ENCODE measurements at regions not wholly inside any gene's neighbourhood (a gene's known extent, or its start where the extent isn't known, plus 50 kb on each side); places are given as distances from the start of the nearest gene placed in this dataset.
"Not testable (repeated sequence)": the region's sequence is repeated elsewhere in the genome, so short reads cannot be mapped to it uniquely, and the experiment has no call there.

GRCh38 chr2:184041777-184042176 lies 556.6 kb upstream of the ZNF804A start:
- Mint-ChIP-seq H3K36me3 (no peaks in the 10 kb centered on the region), H3K27me3 (no peaks in the 10 kb centered on the region), H3K4me1 (no peaks in the 10 kb centered on the region), H3K27ac (no peak overlapping the region), H3K9me3 (peaks cover 5 to 15% (median 6%) of the 10 kb centered on the region in 3 donors), H3K4me3 (no peak overlapping the region)
- no peak for ATAC-seq (replicated peaks in 1 of 4)
- H3K36me3 ChIP-seq (ENCODE audit: control insufficient read depth in 2 of 2, extremely low read depth in 1 of 2, insufficient read depth in 1 of 2, low read length in 1 of 2): no peaks in the 10 kb centered on the region
- no CpG with 5 or more reads among the region's 4 CpGs for WGBS (ENCODE audit: insufficient coverage)
- ChIA-PET CTCF (no interaction called here), POLR2A (no interaction called here)
- no peaks in the 10 kb centered on the region for H3K27me3 ChIP-seq (replicated peaks in 1 of 2; ENCODE audit: control insufficient read depth in 2 of 2, extremely low read depth in 1 of 2, insufficient read depth in 2 of 2, low read length in 1 of 2)
- H3K9me3 ChIP-seq: no peaks in the 10 kb centered on the region
- no peaks in the 10 kb centered on the region for H3K4me1 ChIP-seq (ENCODE audit: control insufficient read depth in 1 of 2, extremely low read depth in 1 of 2, insufficient read depth in 2 of 2, low read length in 2 of 2)
- DNase-seq: no peak
- H3K27ac ChIP-seq (ENCODE audit: low read length): no peak overlapping the region
- no peak overlapping the region for H3K4me3 ChIP-seq (ENCODE audit: control insufficient read depth in 1 of 2, extremely low read depth in 1 of 2, low read length in 1 of 2)

GRCh38 chr2:184047536-184047935 lies 550.8 kb upstream of the ZNF804A start:
- no peaks in the 10 kb centered on the region for H3K27me3 Mint-ChIP-seq
- Histone ChIP-seq H3K4me1 (ENCODE audit: control insufficient read depth in 1 of 2, extremely low read depth in 1 of 2, insufficient read depth in 2 of 2, low read length in 2 of 2) (no peaks in the 10 kb centered on the region), H3K36me3 (ENCODE audit: control insufficient read depth in 2 of 2, extremely low read depth in 1 of 2, insufficient read depth in 1 of 2, low read length in 1 of 2) (no peaks in the 10 kb centered on the region), H3K27me3 (replicated peaks in 1 of 2; ENCODE audit: control insufficient read depth in 2 of 2, extremely low read depth in 1 of 2, insufficient read depth in 2 of 2, low read length in 1 of 2) (no peaks in the 10 kb centered on the region), H3K9me3 (no peaks in the 10 kb centered on the region), H3K4me3 (ENCODE audit: control insufficient read depth in 1 of 2, extremely low read depth in 1 of 2, low read length in 1 of 2) (no peak overlapping the region), H3K27ac (ENCODE audit: low read length) (no peak overlapping the region)
- no peak overlapping the region for H3K4me3 Mint-ChIP-seq
- CTCF ChIA-PET: no interaction called here
- WGBS (ENCODE audit: insufficient coverage): 83% methylated on average over 1 of the region's 3 CpGs
- POLR2A ChIA-PET: no interaction called here
- H3K27ac Mint-ChIP-seq: no peak overlapping the region
- DNase-seq (no peak), ATAC-seq (replicated peaks in 1 of 4) (no peak)
- no peaks in the 10 kb centered on the region for H3K36me3 Mint-ChIP-seq
- H3K9me3 Mint-ChIP-seq: peaks cover 5 to 8% (median 6%) of the 10 kb centered on the region in 3 donors
- no peaks in the 10 kb centered on the region for H3K4me1 Mint-ChIP-seq

GRCh38 chr2:184049566-184049965 lies 548.8 kb upstream of the ZNF804A start:
- Mint-ChIP-seq H3K27me3 (no peaks in the 10 kb centered on the region), H3K4me3 (no peak overlapping the region), H3K4me1 (no peaks in the 10 kb centered on the region), H3K9me3 (peaks cover 4 to 8% (median 6%) of the 10 kb centered on the region in 3 donors), H3K36me3 (no peaks in the 10 kb centered on the region), H3K27ac (no peak overlapping the region)
- Histone ChIP-seq H3K4me1 (ENCODE audit: control insufficient read depth in 1 of 2, extremely low read depth in 1 of 2, insufficient read depth in 2 of 2, low read length in 2 of 2) (no peaks in the 10 kb centered on the region), H3K27me3 (replicated peaks in 1 of 2; ENCODE audit: control insufficient read depth in 2 of 2, extremely low read depth in 1 of 2, insufficient read depth in 2 of 2, low read length in 1 of 2) (no peaks in the 10 kb centered on the region), H3K9me3 (no peaks in the 10 kb centered on the region), H3K36me3 (ENCODE audit: control insufficient read depth in 2 of 2, extremely low read depth in 1 of 2, insufficient read depth in 1 of 2, low read length in 1 of 2) (no peaks in the 10 kb centered on the region), H3K4me3 (ENCODE audit: control insufficient read depth in 1 of 2, extremely low read depth in 1 of 2, low read length in 1 of 2) (no peak overlapping the region), H3K27ac (ENCODE audit: low read length) (no peak overlapping the region)
- no peak for ATAC-seq (replicated peaks in 1 of 4)
- no peak for DNase-seq
- no CpG with 5 or more reads among the region's 2 CpGs for WGBS (ENCODE audit: insufficient coverage)
- POLR2A ChIA-PET: interaction anchor here in 1 of 2 donors (0.6 kb wide), 1 partner anchor 27 kb away, joined by 3 read pairs; no protein-coding TSS in a partner anchor
- CTCF ChIA-PET: no interaction called here

- Mint-ChIP-seq H3K9me3 (peaks cover 0 to 3% (median 2%) of the 10 kb centered on the region in 3 donors), H3K4me3 (no peak overlapping the region), H3K27ac (no peak overlapping the region), H3K27me3 (no peaks in the 10 kb centered on the region), H3K36me3 (no peaks in the 10 kb centered on the region), H3K4me1 (no peaks in the 10 kb centered on the region)
- no peak overlapping the region for H3K27ac ChIP-seq (ENCODE audit: low read length)
- POLR2A ChIA-PET: no interaction called here
- no peak overlapping the region for H3K4me3 ChIP-seq (ENCODE audit: control insufficient read depth in 1 of 2, extremely low read depth in 1 of 2, low read length in 1 of 2)
- H3K9me3 ChIP-seq: no peaks in the 10 kb centered on the region
- DNase-seq: no peak
- no peaks in the 10 kb centered on the region for H3K36me3 ChIP-seq (ENCODE audit: control insufficient read depth in 2 of 2, extremely low read depth in 1 of 2, insufficient read depth in 1 of 2, low read length in 1 of 2)
- no peaks in the 10 kb centered on the region for H3K27me3 ChIP-seq (replicated peaks in 1 of 2; ENCODE audit: control insufficient read depth in 2 of 2, extremely low read depth in 1 of 2, insufficient read depth in 2 of 2, low read length in 1 of 2)
- no peak for ATAC-seq (replicated peaks in 1 of 4)
- CTCF ChIA-PET: no interaction called here
- WGBS (ENCODE audit: insufficient coverage): no CpG with 5 or more reads among the region's 3 CpGs
- H3K4me1 ChIP-seq (ENCODE audit: control insufficient read depth in 1 of 2, extremely low read depth in 1 of 2, insufficient read depth in 2 of 2, low read length in 2 of 2): no peaks in the 10 kb centered on the region
Measured at GRCh38 chr2:184053326-184053725, 545.0 kb upstream of the ZNF804A start.

- CTCF ChIA-PET; H3K4me3 ChIP-seq (ENCODE audit: control insufficient read depth in 1 of 2, extremely low read depth in 1 of 2, low read length in 1 of 2); H3K4me3 Mint-ChIP-seq; H3K36me3 ChIP-seq (ENCODE audit: control insufficient read depth in 2 of 2, extremely low read depth in 1 of 2, insufficient read depth in 1 of 2, low read length in 1 of 2); H3K36me3 Mint-ChIP-seq; H3K4me1 Mint-ChIP-seq; H3K27me3 Mint-ChIP-seq; H3K4me1 ChIP-seq (ENCODE audit: control insufficient read depth in 1 of 2, extremely low read depth in 1 of 2, insufficient read depth in 2 of 2, low read length in 2 of 2); H3K9me3 ChIP-seq; H3K27ac ChIP-seq (ENCODE audit: low read length); H3K9me3 Mint-ChIP-seq; DNase-seq; H3K27me3 ChIP-seq (replicated peaks in 1 of 2; ENCODE audit: control insufficient read depth in 2 of 2, extremely low read depth in 1 of 2, insufficient read depth in 2 of 2, low read length in 1 of 2); H3K27ac Mint-ChIP-seq; ATAC-seq (replicated peaks in 1 of 4): not testable (repeated sequence)
- no CpG with 5 or more reads among the region's 1 CpG for WGBS (ENCODE audit: insufficient coverage)
- POLR2A ChIA-PET: interaction anchor here in 1 of 2 donors (0.6 kb wide), 1 partner anchor 257 kb away, joined by 4 read pairs; no protein-coding TSS in a partner anchor
Measured at GRCh38 chr2:184054419-184054818, 543.9 kb upstream of the ZNF804A start.

GRCh38 chr2:184057910-184058309 lies 540.4 kb upstream of the ZNF804A start:
- WGBS (ENCODE audit: insufficient coverage): no CpG with 5 or more reads among the region's 4 CpGs

GRCh38 chr2:184060268-184060667 lies 538.1 kb upstream of the ZNF804A start:
- POLR2A ChIA-PET; DNase-seq; ATAC-seq (replicated peaks in 1 of 4); H3K27me3 ChIP-seq (replicated peaks in 1 of 2; ENCODE audit: control insufficient read depth in 2 of 2, extremely low read depth in 1 of 2, insufficient read depth in 2 of 2, low read length in 1 of 2); H3K4me1 Mint-ChIP-seq; H3K9me3 Mint-ChIP-seq; H3K4me1 ChIP-seq (ENCODE audit: control insufficient read depth in 1 of 2, extremely low read depth in 1 of 2, insufficient read depth in 2 of 2, low read length in 2 of 2); H3K9me3 ChIP-seq; H3K36me3 Mint-ChIP-seq; H3K4me3 ChIP-seq (ENCODE audit: control insufficient read depth in 1 of 2, extremely low read depth in 1 of 2, low read length in 1 of 2); H3K27ac ChIP-seq (ENCODE audit: low read length); H3K27ac Mint-ChIP-seq; H3K27me3 Mint-ChIP-seq; H3K36me3 ChIP-seq (ENCODE audit: control insufficient read depth in 2 of 2, extremely low read depth in 1 of 2, insufficient read depth in 1 of 2, low read length in 1 of 2); CTCF ChIA-PET; H3K4me3 Mint-ChIP-seq: not testable (repeated sequence)
- WGBS (ENCODE audit: insufficient coverage): no CpG with 5 or more reads among the region's 3 CpGs

More at GRCh38 chr2:184057910-184058309, 540.4 kb upstream of the ZNF804A start:
- H3K4me3 ChIP-seq (ENCODE audit: control insufficient read depth in 1 of 2, extremely low read depth in 1 of 2, low read length in 1 of 2): no peak overlapping the region
- Mint-ChIP-seq H3K27me3 (no peaks in the 10 kb centered on the region), H3K4me1 (no peaks in the 10 kb centered on the region), H3K36me3 (no peaks in the 10 kb centered on the region), H3K9me3 (peaks cover 0 to 6% (median 2%) of the 10 kb centered on the region in 3 donors), H3K27ac (no peak overlapping the region), H3K4me3 (no peak overlapping the region)
- no peaks in the 10 kb centered on the region for H3K27me3 ChIP-seq (replicated peaks in 1 of 2; ENCODE audit: control insufficient read depth in 2 of 2, extremely low read depth in 1 of 2, insufficient read depth in 2 of 2, low read length in 1 of 2)
- CTCF ChIA-PET: interaction anchor here in 1 of 2 donors (0.7 kb wide), 1 partner anchor 178 kb away, joined by 4 read pairs; no protein-coding TSS in a partner anchor
- H3K4me1 ChIP-seq (ENCODE audit: control insufficient read depth in 1 of 2, extremely low read depth in 1 of 2, insufficient read depth in 2 of 2, low read length in 2 of 2): no peaks in the 10 kb centered on the region
- H3K9me3 ChIP-seq: no peaks in the 10 kb centered on the region
- H3K27ac ChIP-seq (ENCODE audit: low read length): no peak overlapping the region
- POLR2A ChIA-PET: no interaction called here
- no peak for DNase-seq
- no peak for ATAC-seq (replicated peaks in 1 of 4)
- H3K36me3 ChIP-seq (ENCODE audit: control insufficient read depth in 2 of 2, extremely low read depth in 1 of 2, insufficient read depth in 1 of 2, low read length in 1 of 2): no peaks in the 10 kb centered on the region
